ENCODE measurements at regions not wholly inside any gene's neighbourhood (a gene's known extent, or its start where the extent isn't known, plus 50 kb on each side); places are given as distances from the start of the nearest gene placed in this dataset.

DNA sequence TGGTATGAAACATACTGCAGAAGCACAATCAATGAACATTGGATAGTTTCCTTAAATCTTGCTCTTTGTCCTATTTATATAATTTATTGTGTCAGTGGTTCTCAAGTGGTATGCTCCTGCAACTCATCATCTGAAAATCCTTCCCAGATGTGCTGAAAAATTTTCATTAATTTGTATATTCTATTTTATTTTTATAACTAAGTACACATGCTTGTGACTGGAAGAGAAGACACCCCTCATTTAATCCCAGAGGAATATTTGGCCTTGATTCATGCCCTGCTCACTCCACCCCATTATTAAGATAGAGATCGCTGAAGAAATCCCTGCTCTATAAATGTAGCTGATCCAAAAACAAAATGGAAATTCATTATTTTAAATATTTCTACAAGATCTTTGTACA lies 870.5 kb upstream of the CXADR start:
- TF ChIP-seq EZH2 (IDR thresholded peaks at IDR 0.05; ENCODE audit: borderline replicate concordance, low read depth, low read length, poor library complexity, severe bottlenecking): no peak
- TF ChIP-seq, protein P1, sequence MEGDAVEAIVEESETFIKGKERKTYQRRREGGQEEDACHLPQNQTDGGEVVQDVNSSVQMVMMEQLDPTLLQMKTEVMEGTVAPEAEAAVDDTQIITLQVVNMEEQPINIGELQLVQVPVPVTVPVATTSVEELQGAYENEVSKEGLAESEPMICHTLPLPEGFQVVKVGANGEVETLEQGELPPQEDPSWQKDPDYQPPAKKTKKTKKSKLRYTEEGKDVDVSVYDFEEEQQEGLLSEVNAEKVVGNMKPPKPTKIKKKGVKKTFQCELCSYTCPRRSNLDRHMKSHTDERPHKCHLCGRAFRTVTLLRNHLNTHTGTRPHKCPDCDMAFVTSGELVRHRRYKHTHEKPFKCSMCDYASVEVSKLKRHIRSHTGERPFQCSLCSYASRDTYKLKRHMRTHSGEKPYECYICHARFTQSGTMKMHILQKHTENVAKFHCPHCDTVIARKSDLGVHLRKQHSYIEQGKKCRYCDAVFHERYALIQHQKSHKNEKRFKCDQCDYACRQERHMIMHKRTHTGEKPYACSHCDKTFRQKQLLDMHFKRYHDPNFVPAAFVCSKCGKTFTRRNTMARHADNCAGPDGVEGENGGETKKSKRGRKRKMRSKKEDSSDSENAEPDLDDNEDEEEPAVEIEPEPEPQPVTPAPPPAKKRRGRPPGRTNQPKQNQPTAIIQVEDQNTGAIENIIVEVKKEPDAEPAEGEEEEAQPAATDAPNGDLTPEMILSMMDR (conservative IDR thresholded peaks at IDR 0.05; ENCODE audit: low read depth, low read length): no peak

Measured in A673 (cell line).